DND-41 (cell line): ENCODE measurements at regions not wholly inside any gene's neighbourhood (a gene's known extent, or its start where the extent isn't known, plus 50 kb on each side); places are given as distances from the start of the nearest gene placed in this dataset.

Experiments
- EZH2 ChIP-seq: IDR thresholded peaks from 3 replicates; pipeline ENCODE4 v1.6.1; 2012; ENCODE audit warnings: borderline replicate concordance, low read depth, mild to moderate bottlenecking, moderate library complexity, low read length, inconsistent platforms; ENCODE audit not compliant: severe bottlenecking
- TF ChIP-seq, protein P1 (sequence below): IDR thresholded peaks from 2 replicates; pipeline ENCODE4 v1.5.1; 2012; ENCODE audit warnings: borderline replicate concordance, low read length, moderate library complexity, mild to moderate bottlenecking; ENCODE audit not compliant: poor library complexity, severe bottlenecking; ENCODE audit errors: extremely low read depth

DNA sequence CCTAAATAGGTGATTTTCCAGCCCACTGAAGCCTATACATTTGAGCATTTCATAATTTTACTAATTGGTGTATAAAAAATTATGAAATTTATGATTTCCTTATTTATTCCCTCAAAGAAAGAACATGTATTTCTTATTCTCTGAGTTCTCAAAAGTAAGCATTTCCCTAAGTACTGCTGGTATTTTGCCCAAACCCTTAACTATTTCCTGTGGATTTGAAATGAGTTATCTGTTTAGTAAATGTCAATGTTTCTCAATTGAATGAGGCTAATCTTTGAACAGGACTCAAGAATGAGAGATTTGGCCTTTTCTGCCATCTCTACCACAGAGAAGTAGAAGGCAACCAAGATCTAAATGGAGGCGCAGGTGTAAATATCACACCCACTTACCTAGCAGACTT is 751.7 kb downstream of the TLE1 start:
- TF ChIP-seq, protein P1, sequence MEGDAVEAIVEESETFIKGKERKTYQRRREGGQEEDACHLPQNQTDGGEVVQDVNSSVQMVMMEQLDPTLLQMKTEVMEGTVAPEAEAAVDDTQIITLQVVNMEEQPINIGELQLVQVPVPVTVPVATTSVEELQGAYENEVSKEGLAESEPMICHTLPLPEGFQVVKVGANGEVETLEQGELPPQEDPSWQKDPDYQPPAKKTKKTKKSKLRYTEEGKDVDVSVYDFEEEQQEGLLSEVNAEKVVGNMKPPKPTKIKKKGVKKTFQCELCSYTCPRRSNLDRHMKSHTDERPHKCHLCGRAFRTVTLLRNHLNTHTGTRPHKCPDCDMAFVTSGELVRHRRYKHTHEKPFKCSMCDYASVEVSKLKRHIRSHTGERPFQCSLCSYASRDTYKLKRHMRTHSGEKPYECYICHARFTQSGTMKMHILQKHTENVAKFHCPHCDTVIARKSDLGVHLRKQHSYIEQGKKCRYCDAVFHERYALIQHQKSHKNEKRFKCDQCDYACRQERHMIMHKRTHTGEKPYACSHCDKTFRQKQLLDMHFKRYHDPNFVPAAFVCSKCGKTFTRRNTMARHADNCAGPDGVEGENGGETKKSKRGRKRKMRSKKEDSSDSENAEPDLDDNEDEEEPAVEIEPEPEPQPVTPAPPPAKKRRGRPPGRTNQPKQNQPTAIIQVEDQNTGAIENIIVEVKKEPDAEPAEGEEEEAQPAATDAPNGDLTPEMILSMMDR, result no peak
- TF ChIP-seq EZH2, result no peak
